ENCODE measurements at regions not wholly inside any gene's neighbourhood (a gene's known extent, or its start where the extent isn't known, plus 50 kb on each side); places are given as distances from the start of the nearest gene placed in this dataset.

GRCh38 chr18:42168487-42168886 lies 213.5 kb downstream of the PIK3C3 start:
- ATAC-seq (ENCODE audit: low read depth) (no peak), DNase-seq (ENCODE audit: low spot score) (no peak)
- TF ChIP-seq, protein P1, sequence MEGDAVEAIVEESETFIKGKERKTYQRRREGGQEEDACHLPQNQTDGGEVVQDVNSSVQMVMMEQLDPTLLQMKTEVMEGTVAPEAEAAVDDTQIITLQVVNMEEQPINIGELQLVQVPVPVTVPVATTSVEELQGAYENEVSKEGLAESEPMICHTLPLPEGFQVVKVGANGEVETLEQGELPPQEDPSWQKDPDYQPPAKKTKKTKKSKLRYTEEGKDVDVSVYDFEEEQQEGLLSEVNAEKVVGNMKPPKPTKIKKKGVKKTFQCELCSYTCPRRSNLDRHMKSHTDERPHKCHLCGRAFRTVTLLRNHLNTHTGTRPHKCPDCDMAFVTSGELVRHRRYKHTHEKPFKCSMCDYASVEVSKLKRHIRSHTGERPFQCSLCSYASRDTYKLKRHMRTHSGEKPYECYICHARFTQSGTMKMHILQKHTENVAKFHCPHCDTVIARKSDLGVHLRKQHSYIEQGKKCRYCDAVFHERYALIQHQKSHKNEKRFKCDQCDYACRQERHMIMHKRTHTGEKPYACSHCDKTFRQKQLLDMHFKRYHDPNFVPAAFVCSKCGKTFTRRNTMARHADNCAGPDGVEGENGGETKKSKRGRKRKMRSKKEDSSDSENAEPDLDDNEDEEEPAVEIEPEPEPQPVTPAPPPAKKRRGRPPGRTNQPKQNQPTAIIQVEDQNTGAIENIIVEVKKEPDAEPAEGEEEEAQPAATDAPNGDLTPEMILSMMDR (IDR thresholded peaks at IDR 0.05; ENCODE audit: poor library complexity, severe bottlenecking): no peak
- no peaks in the 10 kb centered on the region for H3K9me3 ChIP-seq (ENCODE audit: severe bottlenecking)
- H3K4me3 ChIP-seq (ENCODE audit: severe bottlenecking): no peak overlapping the region
- no peak overlapping the region for H3K27ac ChIP-seq (ENCODE audit: poor library complexity, severe bottlenecking)
- H3K4me1 ChIP-seq (ENCODE audit: insufficient read depth, poor library complexity, severe bottlenecking): no peaks in the 10 kb centered on the region
- peaks cover 4% of the 10 kb centered on the region for H3K27me3 ChIP-seq (ENCODE audit: insufficient read depth, poor library complexity, severe bottlenecking)
- H3K36me3 ChIP-seq (ENCODE audit: low read depth): no peaks in the 10 kb centered on the region

GRCh38 chr18:42168907-42169306 lies 213.9 kb downstream of the PIK3C3 start:
- no peak for ATAC-seq (ENCODE audit: low read depth)
- H3K9me3 ChIP-seq (ENCODE audit: severe bottlenecking): no peaks in the 10 kb centered on the region
- no peak for DNase-seq (ENCODE audit: low spot score)
- no peaks in the 10 kb centered on the region for H3K36me3 ChIP-seq (ENCODE audit: low read depth)
- peaks cover 4% of the 10 kb centered on the region for H3K27me3 ChIP-seq (ENCODE audit: insufficient read depth, poor library complexity, severe bottlenecking)
- H3K27ac ChIP-seq (ENCODE audit: poor library complexity, severe bottlenecking): no peak overlapping the region
- H3K4me3 ChIP-seq (ENCODE audit: severe bottlenecking): no peak overlapping the region
- TF ChIP-seq, protein P1 (IDR thresholded peaks at IDR 0.05; ENCODE audit: poor library complexity, severe bottlenecking): no peak
- H3K4me1 ChIP-seq (ENCODE audit: insufficient read depth, poor library complexity, severe bottlenecking): no peaks in the 10 kb centered on the region

- H3K36me3 ChIP-seq (ENCODE audit: low read depth): no peaks in the 10 kb centered on the region
- ATAC-seq (ENCODE audit: low read depth): peak; percentile 55; the same call in 1 of the 3 replicates
- H3K27me3 ChIP-seq (ENCODE audit: insufficient read depth, poor library complexity, severe bottlenecking): peaks cover 7% of the 10 kb centered on the region
- no peak overlapping the region for H3K27ac ChIP-seq (ENCODE audit: poor library complexity, severe bottlenecking)
- no peak overlapping the region for H3K4me3 ChIP-seq (ENCODE audit: severe bottlenecking)
- TF ChIP-seq, protein P1 (IDR thresholded peaks at IDR 0.05; ENCODE audit: poor library complexity, severe bottlenecking): no peak
- H3K4me1 ChIP-seq (ENCODE audit: insufficient read depth, poor library complexity, severe bottlenecking): no peaks in the 10 kb centered on the region
- no peak for DNase-seq (ENCODE audit: low spot score)
- no peaks in the 10 kb centered on the region for H3K9me3 ChIP-seq (ENCODE audit: severe bottlenecking)
Observed at GRCh38 chr18:42174909-42175308, 219.9 kb downstream of the PIK3C3 start.

GRCh38 chr18:42176599-42176998 lies 221.6 kb downstream of the PIK3C3 start:
- no peak overlapping the region for H3K27ac ChIP-seq (ENCODE audit: poor library complexity, severe bottlenecking)
- ATAC-seq (ENCODE audit: low read depth) (no peak), DNase-seq (ENCODE audit: low spot score) (no peak)
- H3K27me3 ChIP-seq (ENCODE audit: insufficient read depth, poor library complexity, severe bottlenecking): peaks cover 7% of the 10 kb centered on the region
- H3K4me3 ChIP-seq (ENCODE audit: severe bottlenecking): no peak overlapping the region
- no peaks in the 10 kb centered on the region for H3K4me1 ChIP-seq (ENCODE audit: insufficient read depth, poor library complexity, severe bottlenecking)
- H3K9me3 ChIP-seq (ENCODE audit: severe bottlenecking): no peaks in the 10 kb centered on the region
- H3K36me3 ChIP-seq (ENCODE audit: low read depth): no peaks in the 10 kb centered on the region
- TF ChIP-seq, protein P1 (IDR thresholded peaks at IDR 0.05; ENCODE audit: poor library complexity, severe bottlenecking): no peak

DNA sequence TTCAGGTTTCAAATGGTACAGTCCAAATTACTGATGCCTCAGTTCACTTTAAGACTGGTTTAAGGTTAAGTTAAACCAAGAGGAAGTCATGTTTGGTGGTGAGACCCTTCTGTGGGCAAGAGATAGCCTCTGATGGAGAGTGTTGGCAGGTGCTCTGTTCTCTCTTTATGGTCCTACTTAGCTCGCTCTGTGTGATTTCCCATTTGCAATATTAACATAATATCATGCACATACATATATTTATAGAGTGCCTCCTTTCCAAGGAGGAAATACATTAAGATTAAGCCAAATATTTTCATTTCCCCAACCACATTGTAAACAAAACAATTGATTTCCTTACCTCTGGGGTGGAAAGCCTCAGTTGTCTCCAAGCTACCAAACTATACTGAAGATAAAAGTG lies 222.4 kb downstream of the PIK3C3 start:
- no peak overlapping the region for H3K27ac ChIP-seq (ENCODE audit: poor library complexity, severe bottlenecking)
- DNase-seq (ENCODE audit: low spot score): no peak
- no peak for ATAC-seq (ENCODE audit: low read depth)
- no peaks in the 10 kb centered on the region for H3K36me3 ChIP-seq (ENCODE audit: low read depth)
- TF ChIP-seq, protein P1 (IDR thresholded peaks at IDR 0.05; ENCODE audit: poor library complexity, severe bottlenecking): no peak
- peaks cover 5% of the 10 kb centered on the region for H3K27me3 ChIP-seq (ENCODE audit: insufficient read depth, poor library complexity, severe bottlenecking)
- H3K9me3 ChIP-seq (ENCODE audit: severe bottlenecking): no peaks in the 10 kb centered on the region
- no peak overlapping the region for H3K4me3 ChIP-seq (ENCODE audit: severe bottlenecking)
- H3K4me1 ChIP-seq (ENCODE audit: insufficient read depth, poor library complexity, severe bottlenecking): no peaks in the 10 kb centered on the region
